ENCODE measurements at regions not wholly inside any gene's neighbourhood (a gene's known extent, or its start where the extent isn't known, plus 50 kb on each side); places are given as distances from the start of the nearest gene placed in this dataset.

DNA sequence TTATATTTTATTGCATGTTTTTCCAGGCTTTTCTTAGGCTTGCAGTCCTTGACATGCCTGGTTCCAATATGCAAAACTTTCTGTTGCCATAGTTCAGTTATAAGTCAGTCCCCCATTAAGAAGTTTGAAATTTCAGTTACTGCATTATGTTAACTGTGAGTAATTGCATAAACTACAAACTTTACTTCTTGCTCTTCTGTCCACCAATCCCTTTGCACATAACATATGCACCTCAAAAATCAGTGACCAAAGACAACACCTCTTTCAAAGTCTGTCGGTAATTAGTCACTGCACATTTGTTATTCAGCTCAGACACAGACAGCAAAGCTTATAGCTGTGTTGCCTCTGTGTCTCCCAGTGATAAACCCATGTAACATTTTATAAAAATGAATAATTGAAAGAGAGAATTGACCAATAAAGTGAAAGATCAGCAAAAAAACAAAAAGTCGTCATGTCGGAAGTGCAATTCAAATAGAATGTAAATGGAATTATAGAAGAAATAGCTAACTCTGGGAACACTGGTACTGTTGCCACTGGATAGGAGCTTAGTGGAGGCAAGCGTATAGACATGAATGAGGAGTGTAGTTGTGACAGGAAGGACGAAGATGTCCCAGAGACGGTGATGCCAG, 50.3 kb upstream of the BTBD3 start:
- no peaks in the 10 kb centered on the region for H3K9me3 ChIP-seq
- no peaks in the 10 kb centered on the region for H3K27me3 ChIP-seq
- intact Hi-C loops (cut with DNase I), result no loop called here
- no peaks in the 10 kb centered on the region for H3K36me3 ChIP-seq
- no peak overlapping the region for H3K27ac ChIP-seq
- WGBS, 2 donors, result 80 to 81% methylated on average over 6 of the region's 6 CpGs
- ATAC-seq, result no peak
- no peaks in the 10 kb centered on the region for H3K4me1 ChIP-seq
- H3K4me3 ChIP-seq, result no peak overlapping the region
- DNase-seq, result no peak
- TF ChIP-seq, protein P1, sequence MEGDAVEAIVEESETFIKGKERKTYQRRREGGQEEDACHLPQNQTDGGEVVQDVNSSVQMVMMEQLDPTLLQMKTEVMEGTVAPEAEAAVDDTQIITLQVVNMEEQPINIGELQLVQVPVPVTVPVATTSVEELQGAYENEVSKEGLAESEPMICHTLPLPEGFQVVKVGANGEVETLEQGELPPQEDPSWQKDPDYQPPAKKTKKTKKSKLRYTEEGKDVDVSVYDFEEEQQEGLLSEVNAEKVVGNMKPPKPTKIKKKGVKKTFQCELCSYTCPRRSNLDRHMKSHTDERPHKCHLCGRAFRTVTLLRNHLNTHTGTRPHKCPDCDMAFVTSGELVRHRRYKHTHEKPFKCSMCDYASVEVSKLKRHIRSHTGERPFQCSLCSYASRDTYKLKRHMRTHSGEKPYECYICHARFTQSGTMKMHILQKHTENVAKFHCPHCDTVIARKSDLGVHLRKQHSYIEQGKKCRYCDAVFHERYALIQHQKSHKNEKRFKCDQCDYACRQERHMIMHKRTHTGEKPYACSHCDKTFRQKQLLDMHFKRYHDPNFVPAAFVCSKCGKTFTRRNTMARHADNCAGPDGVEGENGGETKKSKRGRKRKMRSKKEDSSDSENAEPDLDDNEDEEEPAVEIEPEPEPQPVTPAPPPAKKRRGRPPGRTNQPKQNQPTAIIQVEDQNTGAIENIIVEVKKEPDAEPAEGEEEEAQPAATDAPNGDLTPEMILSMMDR (IDR thresholded peaks at IDR 0.05), result no peak
